GM19240 (cell line): ENCODE measurements at regions not wholly inside any gene's neighbourhood (a gene's known extent, or its start where the extent isn't known, plus 50 kb on each side); places are given as distances from the start of the nearest gene placed in this dataset.

Experiments used
- DNase-seq: peaks from one replicate; pipeline ENCODE4 v3.0.0; 2011; ENCODE audit warnings: low spot score; ENCODE audit not compliant: insufficient read length

- no peak for DNase-seq
These were observed 149.7 kb upstream of the TANK start for GRCh38 chr2:161010503-161011015.

GRCh38 chr2:161017780-161018470 lies 142.3 kb upstream of the TANK start:
- DNase-seq = no peak

- DNase-seq = no peak
These were observed 140.9 kb upstream of the TANK start for GRCh38 chr2:161019311-161019710.

- no peak for DNase-seq
These were observed 139.8 kb upstream of the TANK start for GRCh38 chr2:161020437-161020836.

- no peak for DNase-seq
These were observed 131.6 kb upstream of the TANK start for GRCh38 chr2:161028581-161028980.

- no peak for DNase-seq
These were observed 130.9 kb upstream of the TANK start for GRCh38 chr2:161029321-161029720.

GRCh38 chr2:161030260-161031063 lies 129.8 kb upstream of the TANK start:
- DNase-seq = no peak

- DNase-seq = no peak
These were observed 128.7 kb upstream of the TANK start for GRCh38 chr2:161031511-161031910.

- DNase-seq = no peak
These were observed 127.6 kb upstream of the TANK start for GRCh38 chr2:161032635-161033034.

GRCh38 chr2:161033059-161033660 lies 127.1 kb upstream of the TANK start:
- DNase-seq = no peak

- DNase-seq = no peak
These were observed 123.3 kb upstream of the TANK start for GRCh38 chr2:161036926-161037325.

- DNase-seq = no peak
These were observed 121.2 kb upstream of the TANK start for GRCh38 chr2:161039071-161039470.

GRCh38 chr2:161041356-161041755 lies 118.9 kb upstream of the TANK start:
- DNase-seq = no peak

GRCh38 chr2:161042990-161043625 lies 117.1 kb upstream of the TANK start:
- DNase-seq = no peak

- no peak for DNase-seq
These were observed 115.9 kb upstream of the TANK start for GRCh38 chr2:161044095-161044865.

- no peak for DNase-seq
These were observed 115.3 kb upstream of the TANK start for GRCh38 chr2:161044921-161045320.

- DNase-seq = no peak
These were observed 114.5 kb upstream of the TANK start for GRCh38 chr2:161045726-161046125.

GRCh38 chr2:161046876-161047275 lies 113.4 kb upstream of the TANK start:
- no peak for DNase-seq

GRCh38 chr2:161048317-161048716 lies 111.9 kb upstream of the TANK start:
- no peak for DNase-seq

- no peak for DNase-seq
These were observed 110.7 kb upstream of the TANK start for GRCh38 chr2:161049559-161049958.

GRCh38 chr2:161052214-161052613 lies 108.0 kb upstream of the TANK start:
- no peak for DNase-seq
